SK-N-SH (cell line): ENCODE measurements at regions not wholly inside any gene's neighbourhood (a gene's known extent, or its start where the extent isn't known, plus 50 kb on each side); places are given as distances from the start of the nearest gene placed in this dataset.

Source experiments
- CTCF ChIA-PET: fragments of 300-600, 350-600 bp; formaldehyde crosslinking; extraction: SDS; loops from one replicate; lab custom pipeline; 2021; lab: Yijun Ruan, JAX
- POLR2A ChIA-PET: fragments of 350-600 bp; sonication (Branson Sonifier 250); formaldehyde crosslinking; extraction: SDS; loops from one replicate; lab custom pipeline; 2020; ENCODE audit warnings: antibody characterized with exemption, inconsistent platforms; lab: Yijun Ruan, JAX
- DNase-seq: peaks from one replicate; pipeline ENCODE4 v3.0.0; 2012
- H2AFZ ChIP-seq: fragments of 200-600 bp; sonication (generic); 2 replicates; pipeline ENCODE4 v1.8.1; 2016; ENCODE audit warnings: antibody characterized with exemption, mild to moderate bottlenecking, low read depth
- H3F3A ChIP-seq: fragments of 200-600 bp; sonication (generic); replicated peaks from 2 replicates; pipeline ENCODE3; 2016; ENCODE audit warnings: antibody characterized with exemption, mild to moderate bottlenecking; ENCODE audit not compliant: insufficient read depth
- H3K27ac ChIP-seq, 2 experiments: fragments of 200-500 bp in 1 of 2; fragments of 200-600 bp in 1 of 2; sonication (Bioruptor generic) in 1 of 2; sonication (generic), shearing (Covaris generic) in 1 of 2; 2 replicates each; pipeline versions ENCODE4 v1.5.1 to v1.6.1; 2014 to 2016; ENCODE audit warnings: low read depth in 2 of 2, inconsistent platforms in 1 of 2, low read length in 1 of 2, mild to moderate bottlenecking in 1 of 2, mixed read lengths in 1 of 2
- H3K27me3 ChIP-seq: fragments of 200-600 bp; sonication (generic), shearing (Covaris generic); 2 replicates; pipeline ENCODE4 v1.6.1; 2016; ENCODE audit warnings: mixed run types; ENCODE audit not compliant: insufficient read depth
- H3K36me3 ChIP-seq, 2 experiments: fragments of 200-500 bp in 1 of 2; fragments of 200-600 bp in 1 of 2; sonication (Bioruptor generic) in 1 of 2; sonication (generic) in 1 of 2; replicated peaks in 1 of 2; 2 replicates each; pipeline versions ENCODE3 to v1.5.1; 2014 to 2016; ENCODE audit warnings: low read length in 1 of 2, mild to moderate bottlenecking in 1 of 2; ENCODE audit not compliant: insufficient read depth in 2 of 2, control insufficient read depth in 1 of 2
- H3K4me1 ChIP-seq, 2 experiments: fragments of 200-500 bp in 1 of 2; fragments of 200-600 bp in 1 of 2; sonication (Bioruptor generic) in 1 of 2; sonication (generic), shearing (Covaris generic) in 1 of 2; 2 replicates each; pipeline versions ENCODE4 v1.5.1 to v1.6.1; 2014 to 2016; ENCODE audit warnings: low read depth in 1 of 2, low read length in 1 of 2, mixed run types in 1 of 2; ENCODE audit not compliant: insufficient read depth in 2 of 2, control insufficient read depth in 1 of 2
- H3K4me2 ChIP-seq: fragments of 200-600 bp; sonication (generic), shearing (Covaris generic); 2 replicates; pipeline ENCODE4 v1.6.1; 2017; ENCODE audit warnings: mixed run types
- H3K4me3 ChIP-seq, 2 experiments: fragments of 200-500 bp in 1 of 2; fragments of 200-600 bp in 1 of 2; sonication (Bioruptor generic) in 1 of 2; sonication (generic), shearing (Covaris generic) in 1 of 2; 2 replicates each; pipeline versions ENCODE4 v1.5.1 to v1.8.1; 2014 to 2016; ENCODE audit warnings: low read depth in 2 of 2, inconsistent platforms in 1 of 2, low read length in 1 of 2, mild to moderate bottlenecking in 1 of 2, mixed read lengths in 1 of 2, moderate library complexity in 1 of 2
- H3K79me2 ChIP-seq: fragments of 200-600 bp; sonication (generic); 2 replicates; pipeline ENCODE4 v1.8.1; 2017; ENCODE audit warnings: mild to moderate bottlenecking; ENCODE audit not compliant: insufficient read depth
- H3K9ac ChIP-seq: fragments of 200-600 bp; sonication (generic); 2 replicates; pipeline ENCODE4 v1.6.1; 2017; ENCODE audit warnings: mixed run types
- H3K9me2 ChIP-seq: fragments of 200-600 bp; sonication (generic); 2 replicates; pipeline ENCODE4 v1.6.1; 2017; ENCODE audit warnings: mixed run types
- H3K9me3 ChIP-seq: fragments of 200-600 bp; sonication (generic); 2 replicates; pipeline ENCODE4 v1.6.1; 2017; ENCODE audit warnings: mixed run types, mild to moderate bottlenecking, moderate library complexity
- H4K20me1 ChIP-seq: fragments of 200-600 bp; sonication (generic); 2 replicates; pipeline ENCODE4 v1.6.1; 2017; ENCODE audit warnings: mild to moderate bottlenecking, mixed run types; ENCODE audit not compliant: insufficient read depth
- CTCF ChIP-seq: fragments of 200-600 bp; sonication (generic); IDR thresholded peaks from 2 replicates; pipeline ENCODE4 v1.6.1; 2017; ENCODE audit warnings: antibody characterized with exemption, mild to moderate bottlenecking, moderate library complexity
- EZH2phosphoT487 ChIP-seq: fragments of 200-600 bp; sonication (generic); IDR thresholded peaks from 2 replicates; pipeline ENCODE4 v1.6.1; 2017; ENCODE audit warnings: low read depth, mixed run types, mild to moderate bottlenecking, antibody characterized with exemption, moderate library complexity, borderline replicate concordance
- FOSL2 ChIP-seq: IDR thresholded peaks from 2 replicates; pipeline ENCODE4 v1.4.0; 2012; ENCODE audit warnings: low read depth, mild to moderate bottlenecking, moderate library complexity, borderline replicate concordance
- GABPA ChIP-seq: IDR thresholded peaks from 2 replicates; pipeline ENCODE4 v1.4.0; 2012; ENCODE audit warnings: low read depth, mild to moderate bottlenecking
- GATA2 ChIP-seq: sonication (generic); formaldehyde crosslinking; IDR thresholded peaks from 2 replicates; pipeline ENCODE4 v1.5.0; 2020; ENCODE audit warnings: mild to moderate bottlenecking, missing genetic modification reagents
- IRF3 ChIP-seq: fragments of 150-350 bp; IDR thresholded peaks from 2 replicates; pipeline ENCODE4 v1.6.1; 2016; ENCODE audit warnings: mild to moderate bottlenecking, low read depth, low read length
- MAX ChIP-seq: IDR thresholded peaks from 2 replicates; pipeline ENCODE4 v1.4.0; 2012; ENCODE audit warnings: low read depth
- POLR2AphosphoS5 ChIP-seq: IDR thresholded peaks from 2 replicates; pipeline ENCODE4 v1.6.1; 2012; ENCODE audit warnings: low read depth, low read length
- REST ChIP-seq: IDR thresholded peaks from 2 replicates; pipeline ENCODE4 v1.6.1; 2012; ENCODE audit warnings: mild to moderate bottlenecking, low read depth, low read length, moderate library complexity
- TCF12 ChIP-seq: IDR thresholded peaks from 2 replicates; pipeline ENCODE4 v1.4.0; 2012
- USF1 ChIP-seq: IDR thresholded peaks from 2 replicates; pipeline ENCODE4 v1.4.0; 2012; ENCODE audit warnings: low read depth, borderline replicate concordance
- WGBS: methylation state at CpG from one replicate; pipeline ENCODE4 v1.1.6; 2017; ENCODE audit warnings: low lambda C conversion rate; 5-methylcytosine and 5-hydroxymethylcytosine counted together

GRCh38 chr16:76787394-76787793, 403.6 kb upstream of the MON1B start:
- H3K9me3 ChIP-seq, result no peaks in the 10 kb centered on the region
- H3K4me1 ChIP-seq, result no peaks in the 10 kb centered on the region
- TF ChIP-seq EZH2phosphoT487 (no peak), USF1 (no peak)
- ChIA-PET POLR2A (no interaction called here), CTCF (no interaction called here)
- no peak overlapping the region for H2AFZ ChIP-seq
- H3K27me3 ChIP-seq, result no peaks in the 10 kb centered on the region
- H4K20me1 ChIP-seq, result no peaks in the 10 kb centered on the region
- H3K4me3 ChIP-seq, result no peak overlapping the region
- H3K9ac ChIP-seq, result no peak overlapping the region
- no peak overlapping the region for H3K27ac ChIP-seq
- H3K36me3 ChIP-seq, result no peaks in the 10 kb centered on the region
- 31% methylated on average over 4 of the region's 4 CpGs for WGBS
- no peak overlapping the region for H3K4me2 ChIP-seq
- no peaks in the 10 kb centered on the region for H3K79me2 ChIP-seq
- H3K9me2 ChIP-seq, result no peaks in the 10 kb centered on the region
- H3F3A ChIP-seq, result no peaks in the 10 kb centered on the region
- DNase-seq, result no peak

GRCh38 chr16:76791151-76791550, 399.8 kb upstream of the MON1B start:
- Histone ChIP-seq H3K27me3 (no peaks in the 10 kb centered on the region), H3K79me2 (no peaks in the 10 kb centered on the region), H3K36me3 (no peaks in the 10 kb centered on the region), H3K9me2 (no peaks in the 10 kb centered on the region), H3K4me1 (no peaks in the 10 kb centered on the region), H3K9ac (no peak overlapping the region), H3K4me2 (no peak overlapping the region), H3K27ac (no peak overlapping the region), H3K4me3 (no peak overlapping the region), H4K20me1 (no peaks in the 10 kb centered on the region), H3F3A (no peaks in the 10 kb centered on the region), H2AFZ (no peak overlapping the region), H3K9me3 (no peaks in the 10 kb centered on the region)
- no peak for DNase-seq
- TF ChIP-seq FOSL2 (no peak), MAX (no peak), TCF12 (no peak), POLR2AphosphoS5 (no peak), GABPA (no peak), CTCF (no peak), GATA2 (CRISPR knock-in tag) (no peak), REST (no peak), IRF3 (no peak)
- 77% methylated on average over 2 of the region's 2 CpGs for WGBS
- CTCF ChIA-PET, result no interaction called here
- POLR2A ChIA-PET, result no interaction called here
